CD14-positive monocyte (primary cell): ENCODE measurements at regions not wholly inside any gene's neighbourhood (a gene's known extent, or its start where the extent isn't known, plus 50 kb on each side); places are given as distances from the start of the nearest gene placed in this dataset.

ENCODE experiments used
- DNase-seq, 3 donors: peaks; one replicate each; pipeline ENCODE4 v3.0.0-alpha.2; 2011 to 2022
- H2AFZ ChIP-seq: 2 replicates; pipeline ENCODE4 v1.6.0; 2012; ENCODE audit warnings: mild to moderate bottlenecking, low read depth, low read length, inconsistent platforms; ENCODE audit not compliant: insufficient read depth, poor library complexity, severe bottlenecking
- H3K27ac ChIP-seq, 2 donors: 1 replicate in 1 of 2; 2 replicates in 1 of 2; pipeline ENCODE4 v1.5.1; 2012 to 2013; ENCODE audit warnings: low read length in 2 of 2, control low read depth in 1 of 2, inconsistent platforms in 1 of 2, low read depth in 1 of 2, mild to moderate bottlenecking in 1 of 2
- H3K27me3 ChIP-seq, 2 donors: one replicate each; pipeline versions ENCODE4 v1.6.0 to v1.6.1; 2011 to 2013; ENCODE audit warnings: low read length in 2 of 2; ENCODE audit not compliant: control insufficient read depth in 2 of 2, insufficient read depth in 2 of 2
- H3K36me3 ChIP-seq, 2 donors: replicated peaks in 1 of 2; 1 replicate in 1 of 2; 2 replicates in 1 of 2; pipeline versions ENCODE4 v1.5.1 to v1.6.1; 2012 to 2013; ENCODE audit warnings: low read length in 2 of 2, control low read depth in 1 of 2, inconsistent platforms in 1 of 2, mild to moderate bottlenecking in 1 of 2; ENCODE audit not compliant: insufficient read depth in 2 of 2, control insufficient read depth in 1 of 2
- H3K4me1 ChIP-seq, 2 donors: 1 replicate in 1 of 2; 2 replicates in 1 of 2; pipeline versions ENCODE4 v1.5.1 to v1.6.1; 2012 to 2013; ENCODE audit warnings: low read length in 2 of 2, control low read depth in 1 of 2, inconsistent platforms in 1 of 2, mild to moderate bottlenecking in 1 of 2, moderate library complexity in 1 of 2; ENCODE audit not compliant: insufficient read depth in 2 of 2, control insufficient read depth in 1 of 2
- H3K4me2 ChIP-seq: replicated peaks from 2 replicates; pipeline ENCODE3; 2012; ENCODE audit warnings: low read length, moderate library complexity, mild to moderate bottlenecking; ENCODE audit not compliant: poor library complexity, severe bottlenecking; ENCODE audit errors: extremely low read depth
- H3K4me3 ChIP-seq, 3 experiments: fragments of 200-600 bp in 1 of 3; sonication (generic) in 1 of 3; replicated peaks in 1 of 3; 1 replicate in 2 of 3; 2 replicates in 1 of 3; pipeline ENCODE4 v1.5.1; 2011 to 2013; ENCODE audit warnings: low read length in 3 of 3, mild to moderate bottlenecking in 3 of 3, control low read depth in 2 of 3, low read depth in 2 of 3, inconsistent platforms in 1 of 3, moderate library complexity in 1 of 3
- H3K79me2 ChIP-seq: 2 replicates; pipeline ENCODE4 v1.6.0; 2012; ENCODE audit warnings: mild to moderate bottlenecking, control low read depth, inconsistent platforms, low read length, moderate library complexity; ENCODE audit not compliant: insufficient read depth
- H3K9ac ChIP-seq: 2 replicates; pipeline ENCODE4 v1.6.0; 2017; ENCODE audit warnings: low read length, mild to moderate bottlenecking; ENCODE audit not compliant: insufficient read depth, poor library complexity, severe bottlenecking
- H3K9me3 ChIP-seq, 2 donors: replicated peaks in 1 of 2; 1 replicate in 1 of 2; 2 replicates in 1 of 2; pipeline versions ENCODE4 v1.5.1 to v1.6.1; 2012 to 2013; ENCODE audit warnings: low read length in 2 of 2, control low read depth in 1 of 2; ENCODE audit not compliant: control insufficient read depth in 1 of 2, insufficient read depth in 1 of 2
- H4K20me1 ChIP-seq: 2 replicates; pipeline ENCODE4 v1.6.0; 2012; ENCODE audit warnings: mild to moderate bottlenecking, low read length, control low read depth, moderate library complexity; ENCODE audit not compliant: insufficient read depth
- H3K27ac Mint-ChIP-seq, 7 donors: one replicate each; pipeline ENCODE4 v1.8.0; 2020; ENCODE audit warnings: mild to moderate bottlenecking in 7 of 7, mixed read lengths in 7 of 7, moderate library complexity in 6 of 7, inconsistent platforms in 2 of 7
- H3K27me3 Mint-ChIP-seq, 3 donors: one replicate each; pipeline ENCODE4 v1.8.0; 2021 to 2022; ENCODE audit warnings: low read depth in 3 of 3, mild to moderate bottlenecking in 3 of 3, mixed read lengths in 3 of 3, moderate library complexity in 3 of 3, inconsistent platforms in 1 of 3
- H3K36me3 Mint-ChIP-seq, 2 donors: one replicate each; pipeline ENCODE4 v1.8.0; 2020; ENCODE audit warnings: mixed read lengths in 2 of 2, inconsistent platforms in 1 of 2, mild to moderate bottlenecking in 1 of 2
- H3K4me1 Mint-ChIP-seq: one replicate; pipeline ENCODE4 v1.8.0; 2020; ENCODE audit warnings: mild to moderate bottlenecking, mixed read lengths
- H3K4me3 Mint-ChIP-seq, 2 donors: one replicate each; pipeline ENCODE4 v1.8.0; 2020; ENCODE audit warnings: mild to moderate bottlenecking in 2 of 2, mixed read lengths in 2 of 2, moderate library complexity in 1 of 2
- H3K9me3 Mint-ChIP-seq, 7 donors: one replicate each; pipeline ENCODE4 v1.8.0; 2020 to 2022; ENCODE audit warnings: mixed read lengths in 7 of 7, mild to moderate bottlenecking in 6 of 7, moderate library complexity in 6 of 7, inconsistent platforms in 2 of 7
- WGBS: methylation state at CpG from one replicate; pipeline ENCODE4 v1.1.5; 2013; ENCODE audit warnings: missing lambda C conversion rate; ENCODE audit not compliant: insufficient coverage; 5-methylcytosine and 5-hydroxymethylcytosine counted together
- intact Hi-C, 2 donors: fragments of 100-400 bp; cut with micrococcal nuclease; formaldehyde crosslinking; loops; one replicate each; pipeline versions ENCODE4 v1.15.0 to v1.15.1; 2023
- TF ChIP-seq, protein P1 (sequence below): fragments of 200-600 bp; IDR thresholded peaks from one replicate; pipeline ENCODE4 v1.8.0; 2022; ENCODE audit warnings: antibody characterized with exemption, mild to moderate bottlenecking

- no peak overlapping the region for H3K27ac Mint-ChIP-seq
Measured at GRCh38 chr6:33944686-33945411, 141.0 kb upstream of the MLN start.

GRCh38 chr6:33936886-33937285 is 133.1 kb upstream of the MLN start:
- H3K36me3 ChIP-seq = no peaks in the 10 kb centered on the region
- no peak overlapping the region for H2AFZ ChIP-seq
- intact Hi-C loops = no loop called here
- H3K9me3 ChIP-seq = no peaks in the 10 kb centered on the region
- Mint-ChIP-seq H3K27me3 (peaks cover 4 to 5% (median 5%) of the 10 kb centered on the region in 3 donors), H3K27ac (no peak overlapping the region), H3K4me1 (peaks cover 3% of the 10 kb centered on the region), H3K36me3 (no peaks in the 10 kb centered on the region), H3K9me3 (peaks cover 0 to 2% (median 0%) of the 10 kb centered on the region in 7 donors), H3K4me3 (no peak overlapping the region)
- WGBS = 0% methylated on average over 1 of the region's 1 CpG
- H3K4me2 ChIP-seq = no peak overlapping the region
- H3K9ac ChIP-seq = no peak overlapping the region
- peak in 2 of 3 donors; percentile 3 to 21 for DNase-seq
- H3K27me3 ChIP-seq = no peaks in the 10 kb centered on the region
- no peaks in the 10 kb centered on the region for H3K79me2 ChIP-seq
- TF ChIP-seq, protein P1, sequence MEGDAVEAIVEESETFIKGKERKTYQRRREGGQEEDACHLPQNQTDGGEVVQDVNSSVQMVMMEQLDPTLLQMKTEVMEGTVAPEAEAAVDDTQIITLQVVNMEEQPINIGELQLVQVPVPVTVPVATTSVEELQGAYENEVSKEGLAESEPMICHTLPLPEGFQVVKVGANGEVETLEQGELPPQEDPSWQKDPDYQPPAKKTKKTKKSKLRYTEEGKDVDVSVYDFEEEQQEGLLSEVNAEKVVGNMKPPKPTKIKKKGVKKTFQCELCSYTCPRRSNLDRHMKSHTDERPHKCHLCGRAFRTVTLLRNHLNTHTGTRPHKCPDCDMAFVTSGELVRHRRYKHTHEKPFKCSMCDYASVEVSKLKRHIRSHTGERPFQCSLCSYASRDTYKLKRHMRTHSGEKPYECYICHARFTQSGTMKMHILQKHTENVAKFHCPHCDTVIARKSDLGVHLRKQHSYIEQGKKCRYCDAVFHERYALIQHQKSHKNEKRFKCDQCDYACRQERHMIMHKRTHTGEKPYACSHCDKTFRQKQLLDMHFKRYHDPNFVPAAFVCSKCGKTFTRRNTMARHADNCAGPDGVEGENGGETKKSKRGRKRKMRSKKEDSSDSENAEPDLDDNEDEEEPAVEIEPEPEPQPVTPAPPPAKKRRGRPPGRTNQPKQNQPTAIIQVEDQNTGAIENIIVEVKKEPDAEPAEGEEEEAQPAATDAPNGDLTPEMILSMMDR = no peak
- no peak overlapping the region for H3K4me3 ChIP-seq
- peaks cover 0 to 6% of the 10 kb centered on the region in 2 donors for H3K4me1 ChIP-seq
- no peaks in the 10 kb centered on the region for H4K20me1 ChIP-seq
- H3K27ac ChIP-seq = no peak overlapping the region

More at GRCh38 chr6:33944686-33945411, 141.0 kb upstream of the MLN start:
- no peaks in the 10 kb centered on the region for H3K79me2 ChIP-seq
- TF ChIP-seq, protein P1 = no peak
- H3K27ac ChIP-seq = no peak overlapping the region
- no peak overlapping the region for H3K4me2 ChIP-seq
- no peaks in the 10 kb centered on the region for H3K9me3 ChIP-seq
- no peaks in the 10 kb centered on the region for H3K36me3 ChIP-seq
- DNase-seq = no peak
- no peak overlapping the region for H2AFZ ChIP-seq
- no peaks in the 10 kb centered on the region for H4K20me1 ChIP-seq
- Mint-ChIP-seq H3K36me3 (no peaks in the 10 kb centered on the region), H3K27me3 (peaks cover 0 to 9% (median 4%) of the 10 kb centered on the region in 3 donors), H3K4me1 (no peaks in the 10 kb centered on the region), H3K4me3 (no peak overlapping the region), H3K9me3 (peaks cover 0 to 2% (median 0%) of the 10 kb centered on the region in 7 donors)
- H3K4me1 ChIP-seq = no peaks in the 10 kb centered on the region
- H3K9ac ChIP-seq = no peak overlapping the region
- intact Hi-C loops = no loop called here
- no peak overlapping the region for H3K4me3 ChIP-seq
- 91% methylated on average over 11 of the region's 22 CpGs for WGBS
- no peaks in the 10 kb centered on the region for H3K27me3 ChIP-seq
